ENCODE measurements at regions not wholly inside any gene's neighbourhood (a gene's known extent, or its start where the extent isn't known, plus 50 kb on each side); places are given as distances from the start of the nearest gene placed in this dataset.

GRCh38 chr4:117654079-117654478 lies 380.2 kb upstream of the NDST3 start:
- no peak for TF ChIP-seq CTCF (IDR thresholded peaks at IDR 0.05 in 4 of 5, conservative IDR thresholded peaks at IDR 0.05 in 1 of 5)
- TF ChIP-seq POLR2A (IDR thresholded peaks at IDR 0.05), result no peak

Measured in gastrocnemius medialis (tissue), 4 donors.